A549 (cell line): ENCODE measurements at regions not wholly inside any gene's neighbourhood (a gene's known extent, or its start where the extent isn't known, plus 50 kb on each side); places are given as distances from the start of the nearest gene placed in this dataset.

ENCODE experiments used
- CBX8 ChIP-seq: fragments of 200-600 bp; sonication (generic); IDR thresholded peaks from 2 replicates; pipeline ENCODE4 v1.6.1; 2016
- CHD2 ChIP-seq: fragments of 150-350 bp; IDR thresholded peaks from 2 replicates; pipeline ENCODE4 v1.6.1; 2014; ENCODE audit warnings: low read length; ENCODE audit not compliant: partially characterized antibody
- EP300 ChIP-seq, 2 experiments: fragments of >200 bp; sonication (Bioruptor Twin); formaldehyde crosslinking; IDR thresholded peaks; 2 replicates in 1 of 2; 3 replicates in 1 of 2; pipeline ENCODE4 v1.6.1; 2016 to 2017
- KDM1A ChIP-seq: fragments of 200-600 bp; sonication (generic); IDR thresholded peaks from 2 replicates; pipeline ENCODE4 v1.6.1; 2016; ENCODE audit warnings: low read depth, mild to moderate bottlenecking
- MAZ ChIP-seq: fragments of 150-350 bp; IDR thresholded peaks from 2 replicates; pipeline ENCODE4 v1.6.1; 2014; ENCODE audit warnings: antibody characterized with exemption, low read depth, low read length, borderline replicate concordance
- POLR2A ChIP-seq: IDR thresholded peaks from 2 replicates; pipeline ENCODE4 v1.6.1; 2012; ENCODE audit warnings: mild to moderate bottlenecking, low read length
- RAD21 ChIP-seq, 2 experiments: fragments of >200 bp in 1 of 2; sonication (Bioruptor Twin) in 1 of 2; formaldehyde crosslinking in 1 of 2; IDR thresholded peaks in 1 of 2; conservative IDR thresholded peaks in 1 of 2; 2 replicates in 1 of 2; 3 replicates in 1 of 2; pipeline ENCODE4 v1.6.1; 2012 to 2018; ENCODE audit warnings: inconsistent platforms in 1 of 2
- RFX5 ChIP-seq: fragments of 450-650 bp; IDR thresholded peaks from 2 replicates; pipeline ENCODE4 v1.7.1; 2014; ENCODE audit warnings: antibody characterized with exemption, mild to moderate bottlenecking, moderate library complexity
- SREBF2 ChIP-seq: fragments of 450-650 bp; IDR thresholded peaks from 2 replicates; pipeline ENCODE4 v1.6.1; 2014; ENCODE audit warnings: mild to moderate bottlenecking, moderate library complexity
- TP53 ChIP-seq: fragments of 250-450 bp; sonication (Bioruptor Pico); IDR thresholded peaks from 2 replicates; pipeline ENCODE4 v1.5.0; 2021; ENCODE audit warnings: mild to moderate bottlenecking, moderate library complexity
- TF ChIP-seq, protein P1 (sequence below): fragments of >200 bp; sonication (Bioruptor Twin); formaldehyde crosslinking; IDR thresholded peaks from 3 replicates; pipeline ENCODE4 v1.5.1; 2016
- TF ChIP-seq, protein P2 (sequence below): IDR thresholded peaks from 2 replicates; pipeline ENCODE4 v1.6.1; 2012
- TF ChIP-seq, protein P3 (sequence below): fragments of 200-600 bp; sonication (generic); IDR thresholded peaks from 2 replicates; pipeline ENCODE4 v1.6.1; 2016; ENCODE audit warnings: antibody characterized with exemption, mild to moderate bottlenecking, moderate library complexity
- TF ChIP-seq, protein P4 (sequence below): fragments of 450-650 bp; IDR thresholded peaks from 2 replicates; pipeline ENCODE4 v1.6.1; 2014; ENCODE audit warnings: antibody characterized with exemption

DNA sequence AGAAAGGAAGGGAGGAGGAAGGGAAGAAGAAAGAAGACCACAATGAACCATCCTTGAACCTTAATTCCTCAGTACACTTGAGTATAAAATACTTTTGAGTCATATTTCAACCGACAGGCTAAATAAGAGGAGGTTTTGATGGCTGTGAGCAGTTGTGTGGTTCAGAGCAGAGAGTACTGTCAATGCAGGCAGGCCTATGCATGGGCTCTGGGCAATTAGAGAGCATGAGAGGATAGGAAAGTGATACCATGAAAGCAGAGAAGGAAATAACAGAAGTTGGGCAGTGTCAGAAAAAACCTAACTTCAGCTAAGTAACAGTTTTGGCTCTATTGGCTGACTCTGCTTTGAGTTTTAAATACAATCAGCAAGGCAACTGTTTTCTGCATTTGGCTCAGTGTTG, 123.6 kb upstream of the STK17B start:
- TF ChIP-seq, protein P1, sequence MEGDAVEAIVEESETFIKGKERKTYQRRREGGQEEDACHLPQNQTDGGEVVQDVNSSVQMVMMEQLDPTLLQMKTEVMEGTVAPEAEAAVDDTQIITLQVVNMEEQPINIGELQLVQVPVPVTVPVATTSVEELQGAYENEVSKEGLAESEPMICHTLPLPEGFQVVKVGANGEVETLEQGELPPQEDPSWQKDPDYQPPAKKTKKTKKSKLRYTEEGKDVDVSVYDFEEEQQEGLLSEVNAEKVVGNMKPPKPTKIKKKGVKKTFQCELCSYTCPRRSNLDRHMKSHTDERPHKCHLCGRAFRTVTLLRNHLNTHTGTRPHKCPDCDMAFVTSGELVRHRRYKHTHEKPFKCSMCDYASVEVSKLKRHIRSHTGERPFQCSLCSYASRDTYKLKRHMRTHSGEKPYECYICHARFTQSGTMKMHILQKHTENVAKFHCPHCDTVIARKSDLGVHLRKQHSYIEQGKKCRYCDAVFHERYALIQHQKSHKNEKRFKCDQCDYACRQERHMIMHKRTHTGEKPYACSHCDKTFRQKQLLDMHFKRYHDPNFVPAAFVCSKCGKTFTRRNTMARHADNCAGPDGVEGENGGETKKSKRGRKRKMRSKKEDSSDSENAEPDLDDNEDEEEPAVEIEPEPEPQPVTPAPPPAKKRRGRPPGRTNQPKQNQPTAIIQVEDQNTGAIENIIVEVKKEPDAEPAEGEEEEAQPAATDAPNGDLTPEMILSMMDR = no peak
- TF ChIP-seq CBX8 (no peak), TP53 (CRISPR knock-in tag) (no peak), POLR2A (no peak), SREBF2 (no peak), RFX5 (no peak), RAD21 (conservative IDR thresholded peaks at IDR 0.05 in 1 of 2, IDR thresholded peaks at IDR 0.05 in 1 of 2) (no peak), CHD2 (no peak), KDM1A (no peak), EP300 (IDR thresholded peaks at IDR 0.05) (no peak), MAZ (no peak)
- TF ChIP-seq, protein P2, sequence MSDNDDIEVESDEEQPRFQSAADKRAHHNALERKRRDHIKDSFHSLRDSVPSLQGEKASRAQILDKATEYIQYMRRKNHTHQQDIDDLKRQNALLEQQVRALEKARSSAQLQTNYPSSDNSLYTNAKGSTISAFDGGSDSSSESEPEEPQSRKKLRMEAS = no peak
- TF ChIP-seq, protein P3, sequence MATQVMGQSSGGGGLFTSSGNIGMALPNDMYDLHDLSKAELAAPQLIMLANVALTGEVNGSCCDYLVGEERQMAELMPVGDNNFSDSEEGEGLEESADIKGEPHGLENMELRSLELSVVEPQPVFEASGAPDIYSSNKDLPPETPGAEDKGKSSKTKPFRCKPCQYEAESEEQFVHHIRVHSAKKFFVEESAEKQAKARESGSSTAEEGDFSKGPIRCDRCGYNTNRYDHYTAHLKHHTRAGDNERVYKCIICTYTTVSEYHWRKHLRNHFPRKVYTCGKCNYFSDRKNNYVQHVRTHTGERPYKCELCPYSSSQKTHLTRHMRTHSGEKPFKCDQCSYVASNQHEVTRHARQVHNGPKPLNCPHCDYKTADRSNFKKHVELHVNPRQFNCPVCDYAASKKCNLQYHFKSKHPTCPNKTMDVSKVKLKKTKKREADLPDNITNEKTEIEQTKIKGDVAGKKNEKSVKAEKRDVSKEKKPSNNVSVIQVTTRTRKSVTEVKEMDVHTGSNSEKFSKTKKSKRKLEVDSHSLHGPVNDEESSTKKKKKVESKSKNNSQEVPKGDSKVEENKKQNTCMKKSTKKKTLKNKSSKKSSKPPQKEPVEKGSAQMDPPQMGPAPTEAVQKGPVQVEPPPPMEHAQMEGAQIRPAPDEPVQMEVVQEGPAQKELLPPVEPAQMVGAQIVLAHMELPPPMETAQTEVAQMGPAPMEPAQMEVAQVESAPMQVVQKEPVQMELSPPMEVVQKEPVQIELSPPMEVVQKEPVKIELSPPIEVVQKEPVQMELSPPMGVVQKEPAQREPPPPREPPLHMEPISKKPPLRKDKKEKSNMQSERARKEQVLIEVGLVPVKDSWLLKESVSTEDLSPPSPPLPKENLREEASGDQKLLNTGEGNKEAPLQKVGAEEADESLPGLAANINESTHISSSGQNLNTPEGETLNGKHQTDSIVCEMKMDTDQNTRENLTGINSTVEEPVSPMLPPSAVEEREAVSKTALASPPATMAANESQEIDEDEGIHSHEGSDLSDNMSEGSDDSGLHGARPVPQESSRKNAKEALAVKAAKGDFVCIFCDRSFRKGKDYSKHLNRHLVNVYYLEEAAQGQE = no peak
- TF ChIP-seq, protein P4, sequence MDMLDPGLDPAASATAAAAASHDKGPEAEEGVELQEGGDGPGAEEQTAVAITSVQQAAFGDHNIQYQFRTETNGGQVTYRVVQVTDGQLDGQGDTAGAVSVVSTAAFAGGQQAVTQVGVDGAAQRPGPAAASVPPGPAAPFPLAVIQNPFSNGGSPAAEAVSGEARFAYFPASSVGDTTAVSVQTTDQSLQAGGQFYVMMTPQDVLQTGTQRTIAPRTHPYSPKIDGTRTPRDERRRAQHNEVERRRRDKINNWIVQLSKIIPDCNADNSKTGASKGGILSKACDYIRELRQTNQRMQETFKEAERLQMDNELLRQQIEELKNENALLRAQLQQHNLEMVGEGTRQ = no peak
